Medulla oblongata (tissue), 1 donor: ENCODE measurements at regions not wholly inside any gene's neighbourhood (a gene's known extent, or its start where the extent isn't known, plus 50 kb on each side); places are given as distances from the start of the nearest gene placed in this dataset.

Experiments used
- DNase-seq: peaks from one replicate; pipeline ENCODE4 v3.0.0-alpha.2; 2015; ENCODE audit errors: extremely low spot score

DNA sequence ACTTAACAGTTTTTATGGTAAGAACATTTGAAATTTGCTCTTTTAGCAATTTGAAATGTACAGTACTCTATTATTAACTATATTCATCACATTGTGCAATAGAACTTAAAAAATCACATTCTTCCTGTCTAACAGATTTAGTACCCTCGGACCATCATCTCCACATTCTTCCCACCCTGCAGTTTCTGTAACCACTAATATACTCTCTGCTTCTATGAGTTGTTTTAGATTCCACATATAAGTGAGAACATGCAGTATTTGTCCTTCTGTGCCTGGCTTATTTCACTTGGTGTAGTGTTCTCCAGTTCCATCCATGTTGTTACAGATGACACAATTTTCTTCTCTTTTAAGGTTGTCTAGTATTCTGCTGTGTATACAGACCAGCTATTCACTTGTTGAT, 88.9 kb upstream of the SEC61G start:
- DNase-seq, result no peak

DNA sequence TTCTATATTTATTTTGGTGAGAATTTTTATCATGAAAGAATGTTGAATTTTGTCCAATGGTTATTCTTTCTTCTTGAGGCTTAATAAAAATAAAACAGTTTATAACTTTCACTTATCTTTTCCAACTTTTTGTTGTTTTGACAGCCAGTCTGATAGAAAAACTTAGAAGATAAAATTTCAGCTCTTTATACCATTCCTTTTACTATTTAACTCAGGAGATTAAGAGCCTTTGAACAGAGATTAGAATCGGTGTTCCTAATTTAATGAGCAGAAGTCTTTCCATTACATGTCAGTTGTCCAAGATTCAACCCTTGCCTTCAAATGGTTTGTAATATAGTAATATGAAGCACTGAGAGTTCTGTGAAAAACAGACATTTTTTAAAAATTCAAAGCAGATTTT, 97.8 kb upstream of the SEC61G start:
- DNase-seq, result no peak

DNA sequence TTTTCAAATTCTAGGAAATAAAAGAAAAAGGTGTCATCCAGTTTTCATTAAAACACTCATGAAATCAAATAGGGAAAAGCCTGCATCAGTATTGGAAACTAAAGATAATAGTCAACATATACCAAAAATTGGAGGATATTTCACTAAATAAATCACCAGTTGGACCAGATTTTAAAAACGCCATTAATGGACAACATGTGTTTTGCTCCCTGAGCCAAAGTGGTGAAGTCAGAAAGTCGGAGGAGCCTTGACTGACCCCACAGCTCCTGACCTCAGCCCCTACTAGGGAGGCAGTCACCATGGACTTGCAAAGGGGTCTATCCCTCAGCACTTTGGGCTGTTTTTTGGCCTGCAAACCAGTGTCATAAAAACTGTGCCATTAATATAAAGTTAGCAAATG, 98.3 kb upstream of the SEC61G start:
- DNase-seq, result no peak

DNA sequence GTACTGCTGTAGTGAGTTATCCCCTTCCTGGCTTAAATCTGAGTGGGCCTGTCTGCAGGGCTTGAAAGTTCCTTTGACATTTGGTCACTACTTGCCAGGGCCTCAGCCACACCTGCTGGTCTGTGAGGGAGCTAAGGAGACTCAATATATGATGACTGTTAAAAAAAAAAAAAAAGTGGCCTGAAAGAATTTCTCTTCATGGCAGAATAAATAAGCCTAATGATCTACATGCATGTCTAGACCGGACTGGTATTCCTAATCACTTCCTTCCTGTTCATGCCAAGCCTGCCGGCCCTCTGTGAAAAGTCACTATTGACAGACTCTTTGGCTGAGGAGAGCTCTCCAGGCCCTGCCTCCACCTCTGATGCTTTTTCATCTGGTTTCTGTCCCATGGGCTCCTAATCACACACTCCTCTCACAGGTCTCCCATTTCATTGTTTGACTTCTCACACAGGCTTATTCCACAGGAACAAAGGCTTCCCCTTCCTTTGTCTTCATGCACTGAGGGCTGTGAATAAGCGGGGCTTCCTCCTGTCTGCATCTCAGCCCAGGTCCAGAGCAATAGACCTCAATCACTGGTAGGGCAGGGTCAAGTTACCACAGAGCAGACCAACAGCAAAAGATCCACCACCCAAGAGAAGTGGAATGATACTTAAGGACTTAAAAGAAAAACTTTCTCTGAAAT, 99.1 kb upstream of the SEC61G start:
- no peak for DNase-seq

DNA sequence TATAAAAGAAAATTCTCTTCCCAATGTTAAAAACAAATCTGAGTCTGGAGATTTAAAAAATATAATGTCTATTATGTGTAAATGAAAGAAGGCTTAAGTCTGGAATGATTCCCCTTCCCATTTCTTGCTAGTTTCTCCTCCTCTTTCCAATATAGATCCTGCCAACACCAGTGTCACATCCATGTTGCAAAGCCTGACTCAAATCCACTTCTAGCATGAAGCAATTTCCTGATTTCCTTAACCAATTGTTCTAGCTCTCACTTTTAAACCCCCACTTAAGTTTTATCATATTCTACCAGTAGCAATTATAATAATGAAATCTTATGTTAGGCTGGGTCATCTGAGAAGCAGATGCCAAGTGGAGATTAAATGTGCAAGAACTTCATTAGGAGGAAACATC, 100.1 kb upstream of the SEC61G start:
- DNase-seq, result no peak

DNA sequence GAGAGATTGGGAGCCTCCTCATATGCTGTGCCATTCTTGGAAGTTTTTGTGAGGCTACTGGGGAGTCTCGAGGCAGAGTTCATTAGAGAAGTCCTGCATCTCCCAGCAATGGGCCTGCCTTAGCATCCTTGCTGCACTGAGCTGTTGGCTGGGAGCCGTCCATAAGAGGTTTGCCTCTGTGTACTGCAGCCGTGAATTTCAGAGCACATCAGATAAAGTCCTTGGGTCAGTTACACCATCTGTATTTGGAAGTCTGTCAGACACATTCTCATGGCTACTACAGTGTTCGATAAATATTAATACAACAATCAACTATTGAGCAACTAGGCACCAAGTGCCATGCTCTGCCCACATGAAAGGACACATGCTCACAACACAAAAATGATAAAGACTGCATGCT, 100.5 kb upstream of the SEC61G start:
- no peak for DNase-seq

DNA sequence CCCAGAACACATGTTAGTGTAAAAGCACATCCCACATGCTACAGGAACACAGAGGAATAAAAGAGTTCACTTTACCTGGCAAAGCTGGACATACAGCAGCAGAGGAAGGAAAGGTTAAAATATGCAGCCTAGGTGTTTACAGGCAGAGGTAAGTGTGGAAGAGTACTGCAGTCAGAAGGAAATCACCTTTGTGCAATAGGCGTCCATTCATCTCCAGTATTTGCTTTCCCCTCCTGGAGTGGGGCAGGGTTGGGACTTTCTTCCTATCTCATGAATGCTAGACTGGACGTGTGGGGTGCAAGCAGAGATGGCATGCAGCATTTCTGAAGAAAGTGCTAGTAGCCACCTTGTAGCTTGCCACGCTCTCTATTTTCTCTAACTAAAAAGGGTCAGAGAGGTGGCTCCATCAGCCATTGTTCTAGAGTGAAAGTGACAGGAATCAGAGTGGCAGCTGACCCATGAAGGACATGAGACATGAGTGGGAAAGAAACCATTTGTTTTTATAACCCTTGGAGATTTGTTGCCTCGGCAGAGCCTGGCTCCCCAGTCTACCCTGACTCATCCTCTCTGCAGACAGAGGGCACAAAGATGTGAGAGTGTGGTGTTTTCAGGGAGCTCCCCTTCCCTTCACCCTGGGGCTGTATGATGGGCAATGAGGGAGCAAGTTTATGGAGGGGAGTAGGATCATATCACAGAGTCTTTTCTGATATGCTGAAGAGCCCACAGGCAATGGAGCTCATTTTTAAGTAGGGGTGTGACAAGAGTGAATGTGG, 101.2 kb upstream of the SEC61G start:
- no peak for DNase-seq

DNA sequence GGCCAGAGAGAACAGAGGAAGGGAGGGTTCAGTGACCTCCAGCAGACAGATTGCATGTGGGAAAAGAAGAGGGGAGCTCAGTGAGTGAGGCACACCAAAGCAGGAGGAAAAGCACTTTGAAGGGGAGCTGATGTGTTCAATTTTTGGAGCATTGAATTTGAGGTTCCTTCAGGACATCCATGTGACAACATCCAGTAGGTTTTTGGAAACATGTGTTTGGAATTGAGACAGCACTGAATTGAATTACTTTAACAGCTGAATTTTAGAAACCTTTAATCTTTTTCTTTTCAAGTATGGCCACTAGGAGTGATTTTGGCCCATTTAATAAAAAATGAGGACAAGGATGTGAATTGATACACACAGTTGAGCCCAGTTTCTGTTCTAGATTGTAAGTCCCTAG, 101.8 kb upstream of the SEC61G start:
- no peak for DNase-seq

DNA sequence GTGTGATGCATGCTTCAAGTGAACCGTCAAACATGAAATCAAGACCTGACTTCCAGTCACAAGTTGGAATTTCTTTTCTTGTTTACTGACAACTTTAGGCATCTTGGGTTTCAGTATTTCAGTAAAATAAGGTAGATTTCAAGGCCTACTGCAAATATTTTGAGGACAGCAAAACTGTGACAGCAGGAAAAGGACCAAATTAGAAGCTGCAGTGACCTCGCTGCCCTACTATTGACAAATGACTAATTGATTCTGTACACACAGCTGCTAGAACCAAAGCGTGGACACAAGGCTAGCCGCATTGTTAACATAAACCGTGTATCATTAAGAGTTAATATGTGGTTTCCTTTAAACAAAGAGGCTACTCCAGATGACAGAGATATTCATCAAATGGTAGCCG, 105.7 kb upstream of the SEC61G start:
- no peak for DNase-seq

DNA sequence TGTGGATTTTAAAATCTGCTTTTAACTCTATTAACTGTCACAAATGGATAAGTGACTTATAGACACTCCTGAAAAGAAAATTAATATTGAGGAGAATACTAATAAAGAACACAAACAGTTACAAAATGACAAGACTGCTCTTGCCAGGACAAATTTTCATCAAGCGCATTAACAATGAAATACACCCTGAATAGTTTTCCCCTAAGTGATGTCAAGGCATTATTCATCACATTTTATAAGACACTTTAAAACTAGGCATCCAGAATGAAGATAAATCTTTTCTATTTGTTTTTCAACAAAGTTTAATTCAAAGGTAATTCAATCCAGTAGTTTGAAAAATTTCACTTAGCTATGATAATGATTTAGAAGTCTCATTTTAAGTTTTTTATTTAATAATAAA, 110.5 kb upstream of the SEC61G start:
- no peak for DNase-seq

DNA sequence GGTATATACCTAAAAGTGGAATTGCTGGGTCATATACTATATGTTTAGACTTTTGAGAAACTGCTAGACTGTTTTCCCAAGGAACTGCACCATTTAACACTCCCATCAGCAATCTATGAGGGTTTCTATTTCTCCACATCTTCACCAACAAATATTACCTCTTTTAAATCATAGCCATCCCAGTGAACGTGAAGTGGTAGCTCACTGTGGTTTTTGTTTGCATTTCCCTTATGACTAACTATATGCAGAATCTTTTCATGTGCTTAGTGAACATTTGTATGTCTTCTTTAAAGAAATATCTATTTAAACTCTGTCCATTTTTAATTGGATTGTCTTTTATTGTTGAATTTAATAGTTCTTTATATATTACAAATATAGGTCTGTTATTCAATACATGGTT, 115.8 kb upstream of the SEC61G start:
- DNase-seq, result no peak

DNA sequence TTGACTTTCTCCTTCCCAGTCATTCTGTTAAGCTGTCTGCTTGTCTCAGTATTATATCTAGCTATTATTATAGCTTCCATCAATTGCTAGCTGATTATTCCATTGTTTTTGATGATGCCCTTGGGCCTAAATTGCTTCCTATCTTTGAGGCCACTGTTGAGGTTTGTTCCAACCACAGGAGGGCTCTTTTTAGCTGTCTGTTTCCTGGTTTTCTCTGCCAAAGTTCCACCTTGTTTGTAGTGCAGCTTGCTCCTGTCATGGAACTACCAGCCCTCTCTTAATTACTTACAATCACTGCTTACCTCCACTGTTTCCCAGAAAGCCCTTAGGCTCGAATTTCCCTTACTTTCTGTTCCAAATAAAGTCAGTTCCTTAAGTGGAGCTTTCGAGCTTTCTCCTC, 118.7 kb upstream of the SEC61G start:
- no peak for DNase-seq

DNA sequence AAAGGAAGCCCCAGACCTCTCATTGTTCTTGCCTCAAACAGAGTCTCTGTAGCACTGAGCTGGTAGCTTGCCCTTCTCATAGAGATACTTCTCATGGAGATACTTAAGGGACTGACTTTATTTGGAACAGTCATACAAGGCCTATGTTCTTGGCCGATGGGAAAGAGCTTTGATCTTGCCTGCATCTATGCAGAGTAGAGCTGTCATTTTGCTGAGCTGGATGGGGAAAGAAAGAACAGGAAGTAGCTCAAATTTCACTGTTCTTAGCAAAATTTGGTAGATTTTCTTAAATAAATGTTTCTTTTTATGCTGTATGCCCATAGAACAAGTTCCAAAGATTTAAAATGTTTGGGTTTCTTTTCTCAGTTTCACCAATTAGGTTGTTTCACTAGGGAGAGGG, 119.3 kb upstream of the SEC61G start:
- DNase-seq, result no peak

DNA sequence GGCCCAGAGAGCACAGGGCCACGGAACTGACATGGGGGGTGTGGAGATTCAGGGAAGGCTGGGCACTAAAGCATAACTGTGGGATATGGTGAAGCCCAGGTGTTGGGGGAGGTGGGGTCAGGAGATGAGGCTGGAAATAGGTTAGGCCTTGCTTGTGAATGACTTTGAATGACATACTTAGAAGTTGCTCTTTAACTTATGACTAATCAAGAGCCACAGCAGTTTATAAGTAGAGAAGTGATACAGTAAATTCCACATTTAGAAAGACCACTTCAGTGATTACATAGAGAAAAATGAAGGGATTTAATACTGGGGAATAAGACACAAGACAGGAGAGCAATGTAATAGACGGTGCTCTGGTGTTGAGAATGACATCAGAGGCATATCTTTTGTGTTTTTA, 120.8 kb upstream of the SEC61G start:
- no peak for DNase-seq

DNA sequence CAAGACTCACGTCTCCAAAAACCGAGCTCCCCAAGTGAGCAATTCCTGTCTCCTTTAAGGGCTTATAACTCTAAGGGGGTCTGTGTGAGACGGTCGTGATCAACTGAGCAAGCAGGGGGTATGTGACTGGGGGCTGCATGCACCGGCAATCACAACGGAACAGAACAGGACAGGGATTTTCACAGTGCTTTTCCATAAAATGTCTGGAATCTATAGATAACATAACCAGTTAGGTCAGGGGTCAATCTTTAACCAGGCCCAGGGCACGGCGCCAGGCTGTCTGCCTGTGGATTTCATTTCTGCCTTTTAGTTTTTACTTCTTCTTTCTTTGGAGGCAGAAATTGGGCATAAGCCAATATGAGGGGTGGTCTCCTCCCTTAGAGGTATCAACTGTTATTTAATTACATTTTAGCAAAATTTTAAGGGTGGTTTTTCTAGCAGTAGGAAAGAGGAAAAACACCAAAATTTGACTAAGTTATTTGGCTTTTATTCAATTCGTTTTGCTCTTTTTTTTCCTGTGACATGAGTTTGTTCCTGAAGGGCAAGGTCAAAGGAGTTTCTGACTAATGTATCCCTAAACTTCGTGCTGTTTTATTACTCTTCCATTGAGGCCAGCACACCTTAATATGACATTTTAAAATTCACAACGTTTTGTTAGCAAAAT, 121.4 kb upstream of the SEC61G start:
- no peak for DNase-seq

DNA sequence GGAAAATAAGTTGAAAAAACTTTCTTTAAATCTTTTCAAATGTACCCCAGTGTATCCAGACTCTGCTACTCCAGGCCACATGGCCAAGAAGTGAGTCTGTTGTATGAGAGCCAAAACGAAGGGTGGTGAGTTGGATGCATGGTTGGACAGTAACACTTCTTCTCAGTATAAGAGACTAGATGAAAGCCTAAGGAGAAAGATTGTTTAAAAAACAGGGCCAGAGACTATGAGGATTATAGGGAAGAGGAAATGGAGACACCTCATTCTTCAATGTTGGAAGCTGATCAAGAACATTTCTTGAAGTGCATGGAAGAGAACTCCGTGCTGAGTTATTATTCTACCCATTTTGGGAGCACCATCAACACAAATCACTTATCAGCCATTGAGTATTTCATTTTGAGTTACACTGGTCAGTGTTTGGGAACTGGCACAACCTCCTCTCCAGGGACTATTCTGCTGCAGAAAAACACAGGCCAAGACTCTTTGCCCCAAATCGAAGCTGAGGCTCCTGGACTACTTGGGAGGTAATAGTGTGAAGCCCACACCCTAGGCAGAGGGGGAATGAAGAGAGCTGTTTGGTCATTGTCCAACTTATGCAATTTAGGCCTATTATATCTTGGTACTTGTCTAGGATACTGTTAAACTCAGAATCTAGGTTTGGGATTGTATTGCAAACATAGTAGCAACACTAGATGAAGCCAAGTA, 123.0 kb upstream of the SEC61G start:
- DNase-seq, result no peak

DNA sequence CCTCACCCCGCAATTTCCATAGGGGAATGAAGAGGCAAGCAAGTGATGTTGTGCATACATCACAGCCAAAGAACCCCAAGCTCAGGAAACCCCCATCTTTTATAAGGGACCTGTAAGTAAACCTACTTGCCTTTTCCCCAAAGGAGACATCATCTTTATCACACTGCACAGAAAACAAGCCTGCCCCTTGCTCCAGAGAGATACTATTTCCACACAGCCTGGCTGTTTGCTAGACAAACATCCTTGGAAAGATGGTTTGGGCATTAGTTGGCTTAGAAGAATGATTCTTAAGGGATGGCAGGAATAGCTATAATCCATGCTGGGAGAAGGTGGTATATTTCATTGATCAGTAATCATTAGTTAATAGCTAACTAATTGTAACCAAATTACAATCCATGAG, 123.7 kb upstream of the SEC61G start:
- no peak for DNase-seq

DNA sequence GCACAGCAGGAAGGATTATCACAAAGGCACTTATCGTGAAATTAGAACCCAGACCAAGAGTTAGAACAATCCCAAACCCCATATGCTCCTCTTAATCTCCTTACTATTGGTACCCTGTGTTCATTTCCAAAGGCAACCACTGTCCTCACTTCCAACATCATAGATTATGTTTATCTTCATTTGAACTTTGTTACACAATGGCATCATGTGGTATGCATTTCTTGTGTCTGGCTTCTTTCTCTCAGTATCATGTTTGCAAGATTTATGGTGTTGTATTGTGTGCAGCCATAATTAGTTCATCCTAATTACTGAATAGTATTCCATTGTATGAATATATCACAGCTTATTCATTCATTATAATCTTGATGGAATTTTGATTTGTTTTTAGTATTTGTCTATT, 124.6 kb upstream of the SEC61G start:
- DNase-seq, result no peak

DNA sequence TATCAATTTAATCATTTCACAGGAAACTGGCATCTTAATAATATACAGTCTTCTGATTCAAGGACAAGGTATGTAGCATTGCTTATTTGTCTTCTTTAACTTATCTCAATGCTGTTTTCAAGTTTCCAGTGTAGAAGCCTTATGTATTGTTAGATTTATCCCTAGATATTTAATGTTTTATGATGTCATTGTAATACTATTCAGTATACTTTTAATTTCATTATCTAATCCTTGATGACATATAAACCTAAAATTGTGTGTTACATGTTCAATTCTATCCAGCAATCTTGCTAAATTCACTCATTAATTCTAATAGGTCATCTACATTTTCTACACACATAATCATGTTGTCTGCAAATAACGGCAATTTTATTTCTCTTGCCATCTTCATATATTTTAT, 126.3 kb upstream of the SEC61G start:
- DNase-seq, result no peak

DNA sequence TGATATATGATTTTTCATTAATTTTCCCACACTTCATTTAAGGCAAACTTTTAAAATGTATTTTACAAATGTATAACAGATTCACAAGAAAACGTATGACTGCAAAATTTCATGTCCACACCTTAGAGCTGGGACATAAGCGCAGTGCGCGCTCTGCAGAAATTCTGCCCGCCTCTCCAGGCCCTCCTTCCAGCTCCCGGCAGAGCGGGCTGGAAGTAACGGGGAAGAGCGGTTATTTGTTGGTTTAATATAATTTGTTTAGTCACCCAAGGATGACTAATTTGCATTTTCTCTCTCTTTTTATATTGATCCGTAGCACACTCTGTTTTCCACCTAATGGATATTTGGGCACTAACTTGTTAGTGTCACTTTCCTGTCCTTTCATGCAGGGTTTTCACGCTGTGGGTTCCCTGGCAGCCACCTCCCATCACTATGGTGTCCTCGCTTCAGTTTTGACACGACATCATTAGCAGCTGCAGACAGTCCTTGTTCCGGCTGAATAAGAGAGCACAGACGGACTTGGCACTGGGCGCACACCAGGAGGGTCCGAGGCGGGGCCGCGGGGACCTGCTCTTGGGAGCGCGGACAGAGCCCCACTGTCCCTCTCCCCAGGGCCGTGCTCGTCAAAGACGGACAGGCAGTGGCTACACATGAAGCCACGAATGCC, 129.2 kb upstream of the SEC61G start:
- DNase-seq, result peak; percentile 55

DNA sequence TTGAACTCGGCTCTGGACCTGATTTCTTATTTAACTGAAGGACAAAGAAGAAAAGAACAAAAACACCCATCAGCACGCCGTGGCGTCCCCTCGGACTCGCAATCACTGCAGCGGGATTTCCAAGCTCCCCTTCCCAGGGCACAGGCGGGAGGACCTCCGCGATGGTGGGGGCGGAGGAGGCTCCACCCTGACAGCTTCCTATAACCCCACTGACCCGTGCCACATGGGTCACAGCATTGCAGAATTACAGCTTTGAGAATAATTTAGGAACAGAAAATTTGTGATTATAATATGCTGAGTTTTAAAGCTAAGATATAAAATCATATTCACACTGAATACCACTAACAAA, 129.7 kb upstream of the SEC61G start:
- DNase-seq, result no peak

DNA sequence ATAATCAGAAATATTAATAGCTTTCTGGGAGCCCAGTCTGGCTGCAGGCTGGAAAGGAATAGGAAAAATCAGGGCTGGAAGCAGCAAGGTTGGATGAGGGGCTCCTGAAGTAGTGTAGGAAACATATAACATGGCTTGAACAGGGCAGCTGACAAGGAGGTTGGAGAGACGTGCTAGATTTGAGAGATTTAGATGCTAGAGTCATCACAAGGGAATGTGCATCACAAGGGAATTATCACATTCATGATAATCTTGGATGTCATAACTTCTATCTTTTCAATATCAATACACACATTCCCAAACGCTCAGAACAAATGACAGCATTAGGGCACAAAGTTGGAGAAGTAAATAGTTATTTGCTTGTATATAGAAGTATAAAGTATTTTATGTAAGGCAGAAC, 120.9 kb upstream of the EGFR start:
- no peak for DNase-seq
